ENCODE measurements at regions not wholly inside any gene's neighbourhood (a gene's known extent, or its start where the extent isn't known, plus 50 kb on each side); places are given as distances from the start of the nearest gene placed in this dataset.

DNA sequence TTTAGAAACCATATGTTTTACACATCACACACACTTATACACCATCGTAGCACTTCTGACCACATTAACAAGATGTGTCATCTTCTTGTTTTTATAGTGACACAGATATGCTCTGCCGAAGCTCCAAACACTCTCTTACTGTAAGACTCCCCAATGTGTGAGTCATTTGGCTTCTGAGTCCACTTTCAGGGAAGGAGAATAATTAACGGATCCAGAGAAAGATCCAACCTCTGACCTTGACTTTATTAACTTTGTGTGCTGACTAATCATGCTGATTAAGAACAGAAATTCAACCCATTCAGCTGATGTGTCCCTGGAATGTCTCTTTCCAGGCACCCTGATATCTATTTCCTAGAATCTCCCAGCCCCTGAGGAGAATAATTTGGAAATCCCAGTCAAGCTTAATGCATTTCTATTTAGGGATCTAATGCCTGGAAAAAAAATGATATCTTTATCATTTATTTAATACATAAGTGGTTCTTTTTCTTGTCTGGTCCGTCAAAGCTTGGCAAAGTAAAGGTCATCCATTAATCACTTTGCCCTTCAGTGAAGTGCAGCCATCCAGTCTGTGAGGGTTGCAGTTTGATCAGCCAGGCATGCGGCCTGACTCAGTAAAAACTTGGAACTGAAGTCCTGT lies 615.8 kb upstream of the SYT4 start:
- TF ChIP-seq POLR2A (IDR thresholded peaks at IDR 0.05), result no peak
- TF ChIP-seq, protein P1, sequence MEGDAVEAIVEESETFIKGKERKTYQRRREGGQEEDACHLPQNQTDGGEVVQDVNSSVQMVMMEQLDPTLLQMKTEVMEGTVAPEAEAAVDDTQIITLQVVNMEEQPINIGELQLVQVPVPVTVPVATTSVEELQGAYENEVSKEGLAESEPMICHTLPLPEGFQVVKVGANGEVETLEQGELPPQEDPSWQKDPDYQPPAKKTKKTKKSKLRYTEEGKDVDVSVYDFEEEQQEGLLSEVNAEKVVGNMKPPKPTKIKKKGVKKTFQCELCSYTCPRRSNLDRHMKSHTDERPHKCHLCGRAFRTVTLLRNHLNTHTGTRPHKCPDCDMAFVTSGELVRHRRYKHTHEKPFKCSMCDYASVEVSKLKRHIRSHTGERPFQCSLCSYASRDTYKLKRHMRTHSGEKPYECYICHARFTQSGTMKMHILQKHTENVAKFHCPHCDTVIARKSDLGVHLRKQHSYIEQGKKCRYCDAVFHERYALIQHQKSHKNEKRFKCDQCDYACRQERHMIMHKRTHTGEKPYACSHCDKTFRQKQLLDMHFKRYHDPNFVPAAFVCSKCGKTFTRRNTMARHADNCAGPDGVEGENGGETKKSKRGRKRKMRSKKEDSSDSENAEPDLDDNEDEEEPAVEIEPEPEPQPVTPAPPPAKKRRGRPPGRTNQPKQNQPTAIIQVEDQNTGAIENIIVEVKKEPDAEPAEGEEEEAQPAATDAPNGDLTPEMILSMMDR (IDR thresholded peaks at IDR 0.05), result no peak
